Erythroblast (primary cell): ENCODE measurements at regions not wholly inside any gene's neighbourhood (a gene's known extent, or its start where the extent isn't known, plus 50 kb on each side); places are given as distances from the start of the nearest gene placed in this dataset.

Experiments
- DNase-seq, 2 experiments: peaks; one replicate each; lab custom pipeline; 2025; lab: John Stamatoyannopoulos, UW
- GATA1 ChIP-seq: IDR thresholded peaks from 2 replicates; pipeline ENCODE4 v1.6.1; 2011; ENCODE audit warnings: low read depth, mild to moderate bottlenecking, control low read depth, low read length, moderate library complexity
- POLR2A ChIP-seq: IDR thresholded peaks from 2 replicates; pipeline ENCODE4 v1.6.1; 2011; ENCODE audit warnings: mild to moderate bottlenecking, low read length

- no peak for DNase-seq
- TF ChIP-seq GATA1 (no peak), POLR2A (no peak)
Measured at GRCh38 chr3:132786890-132787289, 64.7 kb upstream of the NPHP3 start.

GRCh38 chr3:132785292-132785691, 63.1 kb upstream of the NPHP3 start:
- DNase-seq, result no peak
- no peak for TF ChIP-seq POLR2A
- no peak for TF ChIP-seq GATA1

GRCh38 chr3:132784502-132785025, 62.4 kb upstream of the NPHP3 start:
- TF ChIP-seq GATA1 (no peak), POLR2A (no peak)
- no peak for DNase-seq

- DNase-seq, result no peak
- TF ChIP-seq GATA1 (no peak), POLR2A (no peak)
Measured at GRCh38 chr3:132783152-132783551, 60.9 kb upstream of the NPHP3 start.

GRCh38 chr3:132781922-132782321, 59.7 kb upstream of the NPHP3 start:
- no peak for DNase-seq
- no peak for TF ChIP-seq POLR2A
- TF ChIP-seq GATA1, result no peak

GRCh38 chr3:132777171-132777570, 55.0 kb upstream of the NPHP3 start:
- no peak for DNase-seq
- no peak for TF ChIP-seq GATA1
- TF ChIP-seq POLR2A, result no peak

GRCh38 chr3:132773071-132773619, 50.9 kb upstream of the NPHP3 start:
- DNase-seq, result no peak
- TF ChIP-seq POLR2A (no peak), GATA1 (no peak)

- TF ChIP-seq POLR2A (no peak), GATA1 (no peak)
- no peak for DNase-seq
Measured at GRCh38 chr3:132772252-132772651, 50.0 kb upstream of the NPHP3 start.
